IMR-90 (cell line): ENCODE measurements at regions not wholly inside any gene's neighbourhood (a gene's known extent, or its start where the extent isn't known, plus 50 kb on each side); places are given as distances from the start of the nearest gene placed in this dataset.

Experiments
- ATAC-seq: fragments of 200-7000 bp; cut with Tn5 transposase; 2 replicates; pipeline ENCODE4 v1.9.1; 2020; ENCODE audit warnings: low read depth, mild to moderate bottlenecking, moderate library complexity
- BruUV-seq: library from RNA; stranded (reverse); fragments of 400-500 nt; replicated peaks from 2 replicates; lab custom pipeline; 2021; lab: Mats Ljungman, UMichigan
- CTCF ChIA-PET: fragments of 300-600 bp; formaldehyde crosslinking; extraction: SDS; loops from one replicate; lab custom pipeline; 2021; ENCODE audit warnings: antibody characterized with exemption; lab: Yijun Ruan, JAX
- POLR2A ChIA-PET: fragments of 300-600 bp; sonication (Branson Sonifier 250); formaldehyde crosslinking; loops from one replicate; lab custom pipeline; 2022; ENCODE audit warnings: antibody characterized with exemption; ENCODE audit not compliant: unreplicated experiment; lab: Charles Lee
- DNase-seq: peaks from one replicate; pipeline ENCODE4 v3.0.0; 2013
- H2AFZ ChIP-seq: replicated peaks from 2 replicates; pipeline ENCODE3; 2013; ENCODE audit warnings: low read length, mild to moderate bottlenecking; ENCODE audit not compliant: poor library complexity
- H2AK5ac ChIP-seq: 2 replicates; pipeline ENCODE4 v1.6.1; 2013; ENCODE audit warnings: low read depth, low read length, inconsistent platforms
- H2AK9ac ChIP-seq: replicated peaks from 2 replicates; pipeline ENCODE3; 2013; ENCODE audit warnings: mild to moderate bottlenecking, low read depth, low read length, moderate library complexity; ENCODE audit not compliant: poor library complexity
- H2BK120ac ChIP-seq: 2 replicates; pipeline ENCODE4 v1.6.1; 2013; ENCODE audit warnings: low read depth, low read length, inconsistent platforms
- H2BK15ac ChIP-seq: 3 replicates; pipeline ENCODE4 v1.6.1; 2013; ENCODE audit warnings: low read depth, low read length, inconsistent platforms
- H2BK20ac ChIP-seq: 2 replicates; pipeline ENCODE4 v1.6.1; 2013; ENCODE audit warnings: low read depth, mild to moderate bottlenecking, inconsistent platforms, low read length, moderate library complexity
- H2BK5ac ChIP-seq: 2 replicates; pipeline ENCODE4 v1.6.1; 2013; ENCODE audit warnings: mild to moderate bottlenecking, low read depth, low read length, inconsistent platforms; ENCODE audit not compliant: poor library complexity, severe bottlenecking
- H3K14ac ChIP-seq: replicated peaks from 2 replicates; pipeline ENCODE4 v1.6.1; 2013; ENCODE audit warnings: low read depth, low read length, inconsistent platforms
- H3K18ac ChIP-seq: 2 replicates; pipeline ENCODE4 v1.6.1; 2013; ENCODE audit warnings: low read depth, low read length, control low read depth
- H3K23ac ChIP-seq: 2 replicates; pipeline ENCODE4 v1.6.1; 2013; ENCODE audit warnings: low read depth, low read length, inconsistent platforms
- H3K27ac ChIP-seq: 2 replicates; pipeline ENCODE4 v1.5.1; 2013; ENCODE audit warnings: mild to moderate bottlenecking, control low read depth, low read length; ENCODE audit not compliant: insufficient read depth
- H3K27me3 ChIP-seq: 2 replicates; pipeline ENCODE4 v1.6.1; 2013; ENCODE audit warnings: low read length; ENCODE audit not compliant: control insufficient read depth, insufficient read depth
- H3K36me3 ChIP-seq: 2 replicates; pipeline ENCODE4 v1.6.1; 2013; ENCODE audit warnings: low read length, mixed read lengths; ENCODE audit not compliant: control insufficient read depth, insufficient read depth
- H3K4ac ChIP-seq: 2 replicates; pipeline ENCODE4 v1.6.1; 2013; ENCODE audit warnings: low read depth, low read length, inconsistent platforms
- H3K4me1 ChIP-seq: 2 replicates; pipeline ENCODE4 v1.6.1; 2013; ENCODE audit warnings: low read length, mixed read lengths; ENCODE audit not compliant: control insufficient read depth, insufficient read depth
- H3K4me2 ChIP-seq: 2 replicates; pipeline ENCODE4 v1.6.1; 2013; ENCODE audit warnings: low read depth, mild to moderate bottlenecking, control low read depth, low read length, moderate library complexity
- H3K4me3 ChIP-seq: 2 replicates; pipeline ENCODE4 v1.5.1; 2013; ENCODE audit warnings: low read depth, mild to moderate bottlenecking, control low read depth, low read length, moderate library complexity; ENCODE audit not compliant: insufficient read depth
- H3K56ac ChIP-seq: 2 replicates; pipeline ENCODE4 v1.6.1; 2013; ENCODE audit warnings: low read length, inconsistent platforms; ENCODE audit not compliant: insufficient read depth; ENCODE audit errors: extremely low read depth
- H3K79me1 ChIP-seq, 2 experiments: 2 replicates each; pipeline ENCODE4 v1.6.1; 2013; ENCODE audit warnings: low read length in 2 of 2, inconsistent platforms in 1 of 2, low read depth in 1 of 2
- H3K9ac ChIP-seq: 2 replicates; pipeline ENCODE4 v1.6.1; 2013; ENCODE audit warnings: low read depth, low read length, control low read depth
- H3K9me1 ChIP-seq: 2 replicates; pipeline ENCODE4 v1.6.1; 2013; ENCODE audit warnings: low read length, inconsistent platforms; ENCODE audit not compliant: insufficient read depth
- H3K9me3 ChIP-seq: 2 replicates; pipeline ENCODE4 v1.6.1; 2013; ENCODE audit warnings: low read length; ENCODE audit not compliant: control insufficient read depth, insufficient read depth
- H4K20me1 ChIP-seq: 2 replicates; pipeline ENCODE4 v1.6.1; 2013; ENCODE audit warnings: low read length, inconsistent platforms; ENCODE audit not compliant: insufficient read depth
- H4K5ac ChIP-seq: 2 replicates; pipeline ENCODE4 v1.6.1; 2013; ENCODE audit warnings: mild to moderate bottlenecking, low read depth, low read length, control low read depth
- H4K8ac ChIP-seq, 2 experiments: 2 replicates each; pipeline ENCODE4 v1.6.1; 2013; ENCODE audit warnings: low read depth in 2 of 2, low read length in 2 of 2, control low read depth in 1 of 2, inconsistent platforms in 1 of 2
- H4K91ac ChIP-seq: 2 replicates; pipeline ENCODE4 v1.6.1; 2013; ENCODE audit warnings: low read depth, low read length, inconsistent platforms; ENCODE audit not compliant: insufficient read depth
- MXI1 ChIP-seq: IDR thresholded peaks from 2 replicates; pipeline ENCODE4 v1.6.1; 2012; ENCODE audit warnings: low read depth, mild to moderate bottlenecking, low read length, moderate library complexity, borderline replicate concordance
- WGBS, 2 experiments: methylation state at CpG; one replicate each; pipeline versions ENCODE4 v1.1.5 to v1.1.7; 2013; ENCODE audit warnings: missing lambda C conversion rate in 2 of 2; ENCODE audit not compliant: insufficient read length in 1 of 2; ENCODE audit errors: extremely low coverage in 2 of 2; 5-methylcytosine and 5-hydroxymethylcytosine counted together
- dilution Hi-C: fragments of 300-500 bp; cut with HindIII; formaldehyde crosslinking; loops from one replicate; pipeline ENCODE4 v1.14.3; 2018; ENCODE audit warnings: low sequenced_read_pairs; ENCODE audit not compliant: unreplicated experiment
- in situ Hi-C: fragments of 300-500 bp; cut with MboI; formaldehyde crosslinking; loops from 3 replicates; pipeline ENCODE4 v1.14.3; 2019; ENCODE audit warnings: low sequenced_read_pairs, inconsistent platforms, mixed read lengths
- intact Hi-C: fragments of 100-400 bp; cut with micrococcal nuclease; formaldehyde crosslinking; loops from 2 replicates; pipeline ENCODE4 v1.10.0; 2022
- TF ChIP-seq, protein P1 (sequence below): fragments of 150-350 bp; IDR thresholded peaks from 2 replicates; pipeline ENCODE4 v1.6.1; 2016; ENCODE audit warnings: low read depth, mild to moderate bottlenecking, low read length, moderate library complexity, borderline replicate concordance
- TF ChIP-seq, protein P2 (sequence below): conservative IDR thresholded peaks from 2 replicates; pipeline ENCODE4 v1.5.1; 2012; ENCODE audit warnings: mild to moderate bottlenecking, low read depth, low read length, improper control_type of control experiment

DNA sequence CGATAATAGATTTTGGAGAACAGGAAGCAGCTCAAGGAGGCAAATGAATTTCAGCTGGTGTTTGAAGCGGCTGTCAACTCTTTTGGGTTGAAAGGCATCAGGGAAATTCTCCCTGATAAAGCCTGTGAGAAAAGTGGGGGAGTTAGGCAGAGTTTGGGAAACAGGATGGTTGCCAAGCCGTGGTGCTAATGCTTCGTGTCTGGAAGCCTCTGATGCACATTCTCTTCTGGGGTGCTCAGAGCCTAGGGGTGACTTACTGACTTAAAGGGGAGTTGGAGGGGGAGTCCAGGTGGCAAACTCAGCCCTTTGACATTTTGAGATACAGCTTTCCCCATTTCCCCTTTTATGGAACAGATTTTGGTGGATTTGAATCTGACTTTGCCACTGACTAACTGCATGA lies 202.5 kb upstream of the CLINT1 start:
- dilution Hi-C loops = no loop called here
- H3K4ac ChIP-seq = no peak overlapping the region
- H4K8ac ChIP-seq = no peak overlapping the region
- H3K79me1 ChIP-seq = no peaks in the 10 kb centered on the region
- no peaks in the 10 kb centered on the region for H3K9me1 ChIP-seq
- H2BK120ac ChIP-seq = no peak overlapping the region
- in situ Hi-C loops = no loop called here
- H3K27ac ChIP-seq = no peak overlapping the region
- H3K23ac ChIP-seq = no peak overlapping the region
- DNase-seq = no peak
- no peak overlapping the region for H3K14ac ChIP-seq
- no peak overlapping the region for H4K91ac ChIP-seq
- no peak overlapping the region for H3K9ac ChIP-seq
- H2AK9ac ChIP-seq = no peak overlapping the region
- no peak overlapping the region for H4K5ac ChIP-seq
- no TSS peak for BruUV-seq
- no peaks in the 10 kb centered on the region for H3K36me3 ChIP-seq
- H3K4me2 ChIP-seq = no peak overlapping the region
- H2AFZ ChIP-seq = no peak overlapping the region
- H4K20me1 ChIP-seq = no peaks in the 10 kb centered on the region
- intact Hi-C loops = no loop called here
- H3K4me3 ChIP-seq = no peak overlapping the region
- no peak overlapping the region for H2BK5ac ChIP-seq
- H3K9me3 ChIP-seq = no peaks in the 10 kb centered on the region
- H2BK15ac ChIP-seq = no peak overlapping the region
- H2BK20ac ChIP-seq = no peak overlapping the region
- no peak for ATAC-seq
- CTCF ChIA-PET = interaction anchor here (5.9 kb wide), 1 partner anchor 14 kb away, joined by 32 read pairs; no protein-coding TSS in a partner anchor
- no peaks in the 10 kb centered on the region for H3K27me3 ChIP-seq
- no peak overlapping the region for H2AK5ac ChIP-seq
- H3K56ac ChIP-seq = no peak overlapping the region
- WGBS, 2 experiments = 60% methylated on average over 2 of the region's 4 CpGs; no CpG with 5 or more reads in 1 of the 2 experiments
- H3K18ac ChIP-seq = no peak overlapping the region
- TF ChIP-seq, protein P1, sequence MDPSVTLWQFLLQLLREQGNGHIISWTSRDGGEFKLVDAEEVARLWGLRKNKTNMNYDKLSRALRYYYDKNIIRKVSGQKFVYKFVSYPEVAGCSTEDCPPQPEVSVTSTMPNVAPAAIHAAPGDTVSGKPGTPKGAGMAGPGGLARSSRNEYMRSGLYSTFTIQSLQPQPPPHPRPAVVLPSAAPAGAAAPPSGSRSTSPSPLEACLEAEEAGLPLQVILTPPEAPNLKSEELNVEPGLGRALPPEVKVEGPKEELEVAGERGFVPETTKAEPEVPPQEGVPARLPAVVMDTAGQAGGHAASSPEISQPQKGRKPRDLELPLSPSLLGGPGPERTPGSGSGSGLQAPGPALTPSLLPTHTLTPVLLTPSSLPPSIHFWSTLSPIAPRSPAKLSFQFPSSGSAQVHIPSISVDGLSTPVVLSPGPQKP = no peak
- TF ChIP-seq, protein P2, sequence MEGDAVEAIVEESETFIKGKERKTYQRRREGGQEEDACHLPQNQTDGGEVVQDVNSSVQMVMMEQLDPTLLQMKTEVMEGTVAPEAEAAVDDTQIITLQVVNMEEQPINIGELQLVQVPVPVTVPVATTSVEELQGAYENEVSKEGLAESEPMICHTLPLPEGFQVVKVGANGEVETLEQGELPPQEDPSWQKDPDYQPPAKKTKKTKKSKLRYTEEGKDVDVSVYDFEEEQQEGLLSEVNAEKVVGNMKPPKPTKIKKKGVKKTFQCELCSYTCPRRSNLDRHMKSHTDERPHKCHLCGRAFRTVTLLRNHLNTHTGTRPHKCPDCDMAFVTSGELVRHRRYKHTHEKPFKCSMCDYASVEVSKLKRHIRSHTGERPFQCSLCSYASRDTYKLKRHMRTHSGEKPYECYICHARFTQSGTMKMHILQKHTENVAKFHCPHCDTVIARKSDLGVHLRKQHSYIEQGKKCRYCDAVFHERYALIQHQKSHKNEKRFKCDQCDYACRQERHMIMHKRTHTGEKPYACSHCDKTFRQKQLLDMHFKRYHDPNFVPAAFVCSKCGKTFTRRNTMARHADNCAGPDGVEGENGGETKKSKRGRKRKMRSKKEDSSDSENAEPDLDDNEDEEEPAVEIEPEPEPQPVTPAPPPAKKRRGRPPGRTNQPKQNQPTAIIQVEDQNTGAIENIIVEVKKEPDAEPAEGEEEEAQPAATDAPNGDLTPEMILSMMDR = no peak
- no peak for TF ChIP-seq MXI1
- POLR2A ChIA-PET = no interaction called here
- H3K4me1 ChIP-seq = peaks cover 3% of the 10 kb centered on the region; the same call in 1 of the 2 replicates
